ENCODE measurements at regions not wholly inside any gene's neighbourhood (a gene's known extent, or its start where the extent isn't known, plus 50 kb on each side); places are given as distances from the start of the nearest gene placed in this dataset.

DNA sequence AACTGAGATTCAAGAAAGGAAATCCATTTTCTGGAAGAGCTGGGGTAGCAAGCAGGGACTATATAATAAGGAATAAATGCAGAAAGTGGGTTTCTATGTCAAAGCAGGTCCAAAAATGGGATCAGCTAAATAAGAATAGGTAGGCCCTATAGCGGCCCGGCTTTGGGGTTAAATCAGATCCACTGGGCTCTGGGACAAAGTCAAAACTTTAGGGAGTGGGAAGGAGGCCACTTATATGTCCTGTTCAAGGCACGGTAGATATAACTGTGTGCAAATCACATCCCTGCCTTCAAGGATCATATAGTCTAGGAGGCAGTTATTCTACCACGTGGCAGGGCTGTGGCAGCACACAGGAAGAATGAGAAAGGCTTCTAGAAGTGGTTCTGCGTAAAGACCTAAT lies 191.4 kb upstream of the CDYL start:
- TF ChIP-seq ZNF70 (CRISPR knock-in tag; IDR thresholded peaks at IDR 0.05): no peak
- no peak for TF ChIP-seq BACH2 (CRISPR knock-in tag; IDR thresholded peaks at IDR 0.05; ENCODE audit: borderline replicate concordance)
- TF ChIP-seq ZFP3 (CRISPR knock-in tag; IDR thresholded peaks at IDR 0.05): no peak
- TF ChIP-seq ARNTL (CRISPR knock-in tag; IDR thresholded peaks at IDR 0.05; ENCODE audit: borderline replicate concordance, low read depth): no peak

Measured in SK-N-SH treated with all-trans-retinoic acid at 6 μM for 48 hours (cell line).